Astrocyte (in vitro differentiated cells and primary cell): ENCODE measurements at regions not wholly inside any gene's neighbourhood (a gene's known extent, or its start where the extent isn't known, plus 50 kb on each side); places are given as distances from the start of the nearest gene placed in this dataset.

Source experiments
- CTCF ChIP-seq: IDR thresholded peaks from 2 replicates; pipeline ENCODE4 v1.5.1; 2011; ENCODE audit warnings: low read depth, mild to moderate bottlenecking, inconsistent platforms, low read length, moderate library complexity; ENCODE audit not compliant: insufficient read depth
- EZH2 ChIP-seq: IDR thresholded peaks from 2 replicates; pipeline ENCODE4 v1.6.1; 2012; ENCODE audit warnings: mild to moderate bottlenecking, low read length, inconsistent platforms; ENCODE audit not compliant: insufficient read depth

- TF ChIP-seq CTCF, result no peak
- no peak for TF ChIP-seq EZH2
These were observed 246.1 kb downstream of the FBXO15 start for GRCh38 chr18:73901566-73901965.
